GM23338 (cell line): ENCODE measurements at regions not wholly inside any gene's neighbourhood (a gene's known extent, or its start where the extent isn't known, plus 50 kb on each side); places are given as distances from the start of the nearest gene placed in this dataset.

Experiments
- ATAC-seq: fragments of 200-7000 bp; cut with Tn5 transposase; 3 replicates; pipeline ENCODE4 v1.9.1; 2020
- DNase-seq: peaks from one replicate; pipeline ENCODE4 v3.0.0-alpha.2; 2015; ENCODE audit warnings: low spot score
- H2AFZ ChIP-seq: fragments of 200-600 bp; sonication (generic); 2 replicates; pipeline ENCODE4 v1.8.0; 2016; ENCODE audit warnings: antibody characterized with exemption, mild to moderate bottlenecking, moderate library complexity
- H3F3A ChIP-seq: fragments of 200-600 bp; sonication (generic); replicated peaks from 2 replicates; pipeline ENCODE4 v1.8.0; 2017; ENCODE audit warnings: antibody characterized with exemption, mixed run types, low read depth
- H3K27ac ChIP-seq: fragments of 200-600 bp; sonication (generic); 2 replicates; pipeline ENCODE4 v1.6.1; 2016; ENCODE audit warnings: low read depth
- H3K27me3 ChIP-seq: fragments of 200-600 bp; sonication (generic); 2 replicates; pipeline ENCODE4 v1.8.0; 2016; ENCODE audit warnings: mild to moderate bottlenecking, mixed run types, moderate library complexity; ENCODE audit not compliant: insufficient read depth
- H3K36me3 ChIP-seq: fragments of 200-600 bp; sonication (generic); 2 replicates; pipeline ENCODE4 v1.8.0; 2016; ENCODE audit warnings: mild to moderate bottlenecking; ENCODE audit not compliant: insufficient read depth
- H3K4me1 ChIP-seq: fragments of 200-600 bp; sonication (generic); 2 replicates; pipeline ENCODE4 v1.8.0; 2016; ENCODE audit warnings: mild to moderate bottlenecking, moderate library complexity; ENCODE audit not compliant: insufficient read depth
- H3K4me2 ChIP-seq: fragments of 200-600 bp; sonication (generic); 2 replicates; pipeline ENCODE4 v1.7.1; 2017; ENCODE audit warnings: mixed run types
- H3K4me3 ChIP-seq: fragments of 200-600 bp; sonication (generic); 2 replicates; pipeline ENCODE4 v1.6.1; 2016; ENCODE audit warnings: mixed run types
- H3K79me2 ChIP-seq: fragments of 200-600 bp; sonication (generic); replicated peaks from 2 replicates; pipeline ENCODE4 v1.8.0; 2017; ENCODE audit warnings: mild to moderate bottlenecking; ENCODE audit not compliant: insufficient read depth
- H3K9me2 ChIP-seq: fragments of 200-600 bp; sonication (generic); 2 replicates; pipeline ENCODE4 v1.8.0; 2017; ENCODE audit not compliant: insufficient read depth
- H4K20me1 ChIP-seq: fragments of 200-600 bp; sonication (generic); replicated peaks from 2 replicates; pipeline ENCODE4 v1.8.0; 2017; ENCODE audit warnings: mild to moderate bottlenecking; ENCODE audit not compliant: insufficient read depth
- H3K27ac Mint-ChIP-seq: 2 replicates; pipeline ENCODE4 v1.8.0; 2020; ENCODE audit warnings: inconsistent platforms, mild to moderate bottlenecking, moderate library complexity, mixed read lengths
- H3K27me3 Mint-ChIP-seq: 3 replicates; pipeline ENCODE4 v1.8.0; 2022; ENCODE audit warnings: low read depth, mild to moderate bottlenecking, moderate library complexity, mixed read lengths, inconsistent platforms; ENCODE audit not compliant: insufficient read depth, poor library complexity
- H3K36me3 Mint-ChIP-seq: 3 replicates; pipeline ENCODE4 v1.8.0; 2021; ENCODE audit warnings: low read depth, mild to moderate bottlenecking, inconsistent platforms, moderate library complexity, mixed read lengths
- H3K4me1 Mint-ChIP-seq: 3 replicates; pipeline ENCODE4 v1.8.0; 2020; ENCODE audit warnings: mild to moderate bottlenecking, inconsistent platforms, mixed read lengths
- H3K4me3 Mint-ChIP-seq: 3 replicates; pipeline ENCODE4 v1.8.0; 2021; ENCODE audit warnings: moderate library complexity, mild to moderate bottlenecking, inconsistent platforms, mixed read lengths
- H3K9me3 Mint-ChIP-seq: 3 replicates; pipeline ENCODE4 v1.8.0; 2020; ENCODE audit warnings: moderate library complexity, mild to moderate bottlenecking, inconsistent platforms, mixed read lengths
- CREB1 ChIP-seq: fragments of 250-450 bp; sonication (Bioruptor Pico); IDR thresholded peaks from 2 replicates; pipeline ENCODE4 v1.5.0; 2020; ENCODE audit warnings: low read depth, mild to moderate bottlenecking, moderate library complexity
- CTCF ChIP-seq, 2 experiments: fragments of 200-600 bp in 1 of 2; sonication (generic) in 1 of 2; conservative IDR thresholded peaks; 2 replicates each; pipeline versions ENCODE4 v1.5.1 to v1.6.1; 2016 to 2017; ENCODE audit warnings: antibody characterized with exemption in 2 of 2, low read depth in 2 of 2, mild to moderate bottlenecking in 2 of 2, moderate library complexity in 1 of 2
- ETS1 ChIP-seq: IDR thresholded peaks from 2 replicates; pipeline ENCODE4 v1.6.1; 2016; ENCODE audit warnings: antibody characterized with exemption
- EZH2 ChIP-seq: fragments of 200-600 bp; sonication (generic); IDR thresholded peaks from one replicate; pipeline ENCODE4 v1.8.0; 2017; ENCODE audit warnings: antibody characterized with exemption, mild to moderate bottlenecking, low read depth; ENCODE audit not compliant: unreplicated experiment
- EZH2phosphoT487 ChIP-seq: fragments of 200-600 bp; sonication (generic); IDR thresholded peaks from one replicate; pipeline ENCODE4 v1.8.1; 2018; ENCODE audit warnings: antibody characterized with exemption; ENCODE audit not compliant: unreplicated experiment
- JUNB ChIP-seq: IDR thresholded peaks from one replicate; pipeline ENCODE4 v1.6.1; 2016; ENCODE audit warnings: antibody characterized with exemption; ENCODE audit not compliant: unreplicated experiment
- NANOG ChIP-seq: IDR thresholded peaks from 2 replicates; pipeline ENCODE4 v1.6.1; 2016; ENCODE audit warnings: antibody characterized with exemption, borderline replicate concordance
- POLR2AphosphoS5 ChIP-seq: IDR thresholded peaks from 2 replicates; pipeline ENCODE4 v1.6.1; 2016; ENCODE audit warnings: antibody characterized with exemption, low read depth
- REST ChIP-seq: IDR thresholded peaks from one replicate; pipeline ENCODE4 v1.6.1; 2018; ENCODE audit warnings: antibody characterized with exemption; ENCODE audit not compliant: unreplicated experiment
- STAT1 ChIP-seq: IDR thresholded peaks from one replicate; pipeline ENCODE4 v1.6.1; 2016; ENCODE audit warnings: antibody characterized with exemption; ENCODE audit not compliant: unreplicated experiment
- ZNF114 ChIP-seq: fragments of 250-450 bp; sonication (Bioruptor Pico); IDR thresholded peaks from 2 replicates; pipeline ENCODE4 v1.5.0; 2020; ENCODE audit warnings: mild to moderate bottlenecking, moderate library complexity
- ZNF331 ChIP-seq: fragments of 250-450 bp; sonication (Bioruptor Pico); IDR thresholded peaks from 2 replicates; pipeline ENCODE4 v1.5.0; 2020; ENCODE audit warnings: low read depth, mild to moderate bottlenecking, moderate library complexity
- ZNF462 ChIP-seq: fragments of 250-450 bp; sonication (Bioruptor Pico); IDR thresholded peaks from 2 replicates; pipeline ENCODE4 v1.5.0; 2020; ENCODE audit warnings: mild to moderate bottlenecking, moderate library complexity

GRCh38 chr12:43004908-43005307 is 415.4 kb upstream of the PRICKLE1 start:
- TF ChIP-seq ZNF462 (CRISPR knock-in tag) = no peak
- no peak for TF ChIP-seq NANOG
- no peak for TF ChIP-seq REST
- no peak for TF ChIP-seq CTCF (conservative IDR thresholded peaks at IDR 0.05; ENCODE audit: low read depth in 2 of 2)
- TF ChIP-seq ZNF331 (CRISPR knock-in tag) = no peak
- no peak for TF ChIP-seq EZH2
- TF ChIP-seq EZH2phosphoT487 = no peak
- no peak for TF ChIP-seq JUNB
- no peak for TF ChIP-seq ZNF114
- no peak for TF ChIP-seq CREB1 (CRISPR knock-in tag)
- no peak for TF ChIP-seq STAT1
- no peak for TF ChIP-seq ETS1
- TF ChIP-seq POLR2AphosphoS5 = no peak
- DNase-seq (peak; percentile 25), ATAC-seq (0 out of 3 replicates have a peak, but pooled peaks have one; percentile 31)
- Histone ChIP-seq H3K4me1 (peaks cover 27% of the 10 kb centered on the region), H3F3A (no peaks in the 10 kb centered on the region), H4K20me1 (no peaks in the 10 kb centered on the region), H3K9me2 (0 out of 2 replicates have a peak, but pooled peaks cover 5% of the 10 kb centered on the region), H3K79me2 (no peaks in the 10 kb centered on the region), H3K27ac (no peak overlapping the region), H3K36me3 (no peaks in the 10 kb centered on the region), H3K4me2 (no peak overlapping the region; the same call in 1 of the 2 replicates), H3K4me3 (no peak overlapping the region), H3K27me3 (no peaks in the 10 kb centered on the region), H2AFZ (peak overlapping the region; percentile 74; the same call in 1 of the 2 replicates)
- Mint-ChIP-seq H3K27me3 (peaks cover 3% of the 10 kb centered on the region), H3K4me3 (no peak overlapping the region), H3K4me1 (peaks cover 45% of the 10 kb centered on the region), H3K9me3 (no peaks in the 10 kb centered on the region), H3K36me3 (no peaks in the 10 kb centered on the region), H3K27ac (0 out of 2 replicates have a peak overlapping the region, but pooled peaks have one; percentile 2)
